HCT116 (cell line): ENCODE measurements at regions not wholly inside any gene's neighbourhood (a gene's known extent, or its start where the extent isn't known, plus 50 kb on each side); places are given as distances from the start of the nearest gene placed in this dataset.

Experiments used
- ATAC-seq: fragments of 200-7000 bp; cut with Tn5 transposase; 2 replicates; pipeline ENCODE4 v1.9.1; 2020; ENCODE audit warnings: mild to moderate bottlenecking, moderate library complexity
- BruUV-seq: library from RNA; stranded (reverse); fragments of 400-500 nt; replicated peaks from 2 replicates; lab custom pipeline; 2021; lab: Mats Ljungman, UMichigan
- CTCF ChIA-PET: fragments of 300-600 bp; sonication (Branson Sonifier 250); formaldehyde crosslinking; loops from one replicate; lab custom pipeline; 2021; ENCODE audit warnings: antibody characterized with exemption; lab: Charles Lee
- POLR2A ChIA-PET: fragments of 300-600, 350-600 bp; sonication (Branson Sonifier 250); formaldehyde crosslinking; loops from one replicate; lab custom pipeline; 2021; ENCODE audit warnings: antibody characterized with exemption; lab: Charles Lee
- RAD21 ChIA-PET, 2 experiments: fragments of 300-600 bp; sonication (Branson Sonifier 250); formaldehyde crosslinking; loops; one replicate each; lab custom pipeline; 2023; ENCODE audit warnings: low total read pairs in 2 of 2; ENCODE audit not compliant: uncharacterized antibody in 2 of 2, unreplicated experiment in 2 of 2, low non-redundant PET in 1 of 2; lab: Charles Lee
- DNase-seq: peaks from one replicate; pipeline ENCODE4 v3.0.0-alpha.2; 2010; ENCODE audit warnings: low read depth, low spot score
- H2AFZ ChIP-seq: fragments of 200-600 bp; shearing (Covaris generic), sonication (generic); 2 replicates; pipeline ENCODE4 v1.6.1; 2017; ENCODE audit warnings: low read depth, mixed run types, mixed read lengths, antibody characterized with exemption, low read length; ENCODE audit not compliant: poor library complexity, severe bottlenecking
- H3K27ac ChIP-seq: 2 replicates; pipeline ENCODE4 v1.5.1; 2012; ENCODE audit warnings: low read depth, low read length
- H3K27me3 ChIP-seq: fragments of 200-600 bp; sonication (generic); 2 replicates; pipeline ENCODE4 v1.6.1; 2016; ENCODE audit warnings: mixed run types, low read length, mixed read lengths; ENCODE audit not compliant: insufficient read depth
- H3K36me3 ChIP-seq, 2 experiments: fragments of 200-500 bp in 1 of 2; fragments of 200-600 bp in 1 of 2; sonication (Bioruptor generic) in 1 of 2; sonication (generic) in 1 of 2; 2 replicates each; pipeline versions ENCODE4 v1.5.1 to v1.6.1; 2014 to 2016; ENCODE audit warnings: low read length in 2 of 2, inconsistent platforms in 1 of 2, mixed read lengths in 1 of 2, mixed run types in 1 of 2; ENCODE audit not compliant: insufficient read depth in 2 of 2, control insufficient read depth in 1 of 2
- H3K4me1 ChIP-seq, 2 experiments: fragments of 200-600 bp in 1 of 2; sonication (generic) in 1 of 2; 2 replicates each; pipeline versions ENCODE4 v1.5.1 to v1.6.1; 2012 to 2017; ENCODE audit warnings: low read length in 2 of 2, inconsistent platforms in 1 of 2, mild to moderate bottlenecking in 1 of 2, mixed read lengths in 1 of 2, mixed run types in 1 of 2, moderate library complexity in 1 of 2; ENCODE audit not compliant: insufficient read depth in 2 of 2, control insufficient read depth in 1 of 2
- H3K4me2 ChIP-seq: fragments of 200-600 bp; sonication (generic); 2 replicates; pipeline ENCODE4 v1.6.1; 2017; ENCODE audit warnings: mixed run types, low read length, mixed read lengths
- H3K4me3 ChIP-seq, 2 experiments: fragments of 200-600 bp in 1 of 2; sonication (generic) in 1 of 2; replicated peaks in 1 of 2; 2 replicates each; pipeline ENCODE4 v1.5.1; 2011 to 2016; ENCODE audit warnings: low read length in 2 of 2, control low read depth in 1 of 2, low read depth in 1 of 2, mild to moderate bottlenecking in 1 of 2, mixed read lengths in 1 of 2, mixed run types in 1 of 2
- H3K79me2 ChIP-seq: fragments of 200-600 bp; sonication (generic); 2 replicates; pipeline ENCODE4 v1.6.1; 2017; ENCODE audit warnings: mild to moderate bottlenecking, mixed run types, low read length, moderate library complexity, mixed read lengths; ENCODE audit not compliant: insufficient read depth
- H3K9ac ChIP-seq: fragments of 200-600 bp; sonication (generic); 2 replicates; pipeline ENCODE4 v1.6.1; 2016; ENCODE audit warnings: low read length, mixed read lengths
- H3K9me2 ChIP-seq: fragments of 200-600 bp; sonication (generic), shearing (Covaris generic); 2 replicates; pipeline ENCODE4 v1.6.1; 2017; ENCODE audit warnings: mixed run types, mild to moderate bottlenecking, moderate library complexity; ENCODE audit not compliant: insufficient read depth
- H3K9me3 ChIP-seq, 2 experiments: fragments of 200-500 bp in 1 of 2; fragments of 200-600 bp in 1 of 2; sonication (Bioruptor generic) in 1 of 2; sonication (generic) in 1 of 2; 2 replicates each; pipeline ENCODE4 v1.6.1; 2014 to 2017; ENCODE audit warnings: low read length in 2 of 2, mixed read lengths in 2 of 2, inconsistent platforms in 1 of 2, low read depth in 1 of 2, mild to moderate bottlenecking in 1 of 2, mixed run types in 1 of 2, moderate library complexity in 1 of 2; ENCODE audit not compliant: control insufficient read depth in 1 of 2, insufficient read depth in 1 of 2
- H4K20me1 ChIP-seq: fragments of 200-600 bp; sonication (generic), shearing (Covaris generic); 2 replicates; pipeline ENCODE4 v1.6.1; 2017; ENCODE audit warnings: mixed run types, mild to moderate bottlenecking, moderate library complexity; ENCODE audit not compliant: insufficient read depth
- CBX3 ChIP-seq: IDR thresholded peaks from 2 replicates; pipeline ENCODE4 v1.6.1; 2012; ENCODE audit warnings: low read depth
- CEBPB ChIP-seq: IDR thresholded peaks from 2 replicates; pipeline ENCODE4 v1.6.1; 2012; ENCODE audit warnings: low read depth
- CTCF ChIP-seq, 3 experiments: fragments of 200-600 bp in 1 of 3; sonication (generic) in 1 of 3; IDR thresholded peaks in 2 of 3; conservative IDR thresholded peaks in 1 of 3; 2 replicates each; pipeline ENCODE4 v1.5.1; 2012 to 2017; ENCODE audit warnings: low read depth in 2 of 3, low read length in 2 of 3, antibody characterized with exemption in 1 of 3, borderline replicate concordance in 1 of 3, control low read depth in 1 of 3, mild to moderate bottlenecking in 1 of 3, mixed read lengths in 1 of 3, mixed run types in 1 of 3, moderate library complexity in 1 of 3; ENCODE audit not compliant: insufficient read depth in 1 of 3
- EZH2 ChIP-seq: fragments of 200-600 bp; sonication (generic); IDR thresholded peaks from 2 replicates; pipeline ENCODE4 v1.6.1; 2017; ENCODE audit warnings: antibody characterized with exemption, mixed run types
- EZH2phosphoT487 ChIP-seq: fragments of 200-600 bp; IDR thresholded peaks from 2 replicates; pipeline ENCODE4 v1.6.1; 2018; ENCODE audit warnings: antibody characterized with exemption, borderline replicate concordance
- FOSL1 ChIP-seq: IDR thresholded peaks from 2 replicates; pipeline ENCODE4 v1.6.1; 2012; ENCODE audit warnings: low read depth
- JUND ChIP-seq: IDR thresholded peaks from 2 replicates; pipeline ENCODE4 v1.6.1; 2012
- MAX ChIP-seq: IDR thresholded peaks from 2 replicates; pipeline ENCODE4 v1.6.1; 2012
- REST ChIP-seq: IDR thresholded peaks from 2 replicates; pipeline ENCODE4 v1.6.1; 2012; ENCODE audit warnings: low read depth
- SP1 ChIP-seq: IDR thresholded peaks from 2 replicates; pipeline ENCODE4 v1.6.1; 2012; ENCODE audit warnings: low read depth
- TCF7L2 ChIP-seq: IDR thresholded peaks from 2 replicates; pipeline ENCODE4 v1.7.0; 2011; ENCODE audit warnings: borderline replicate concordance, inconsistent platforms; ENCODE audit not compliant: insufficient read depth, insufficient read length; ENCODE audit errors: extremely low read depth
- ZBTB33 ChIP-seq: IDR thresholded peaks from 2 replicates; pipeline ENCODE4 v1.6.1; 2011; ENCODE audit warnings: mild to moderate bottlenecking, low read length, moderate library complexity; ENCODE audit not compliant: insufficient replicate concordance; ENCODE audit errors: extremely low read depth
- ZFX ChIP-seq: fragments of 450-650 bp; IDR thresholded peaks from 2 replicates; pipeline ENCODE4 v1.6.1; 2017
- intact Hi-C: fragments of 100-400 bp; cut with micrococcal nuclease; formaldehyde crosslinking; loops from 2 replicates; pipeline ENCODE4 v1.10.0; 2022

GRCh38 chr7:120165227-120165626 lies 107.7 kb upstream of the KCND2 start:
- RAD21 ChIA-PET, result no interaction called here

More at GRCh38 chr7:120165227-120165626, 107.7 kb upstream of the KCND2 start:
- Histone ChIP-seq H3K27ac (no peak overlapping the region), H3K27me3 (no peaks in the 10 kb centered on the region), H3K79me2 (no peaks in the 10 kb centered on the region), H3K9ac (no peak overlapping the region), H3K4me1 (no peaks in the 10 kb centered on the region), H3K4me3 (no peak overlapping the region), H2AFZ (no peak overlapping the region), H4K20me1 (no peaks in the 10 kb centered on the region), H3K4me2 (no peak overlapping the region), H3K9me3 (no peaks in the 10 kb centered on the region), H3K36me3 (no peaks in the 10 kb centered on the region), H3K9me2 (no peaks in the 10 kb centered on the region)
- DNase-seq (no peak), ATAC-seq (no peak)
- ChIA-PET POLR2A (no interaction called here), CTCF (no interaction called here)
- intact Hi-C loops, result no loop called here
- TF ChIP-seq CTCF (IDR thresholded peaks at IDR 0.05 in 2 of 3, conservative IDR thresholded peaks at IDR 0.05 in 1 of 3; ENCODE audit: borderline replicate concordance in 1 of 3, insufficient read depth in 1 of 3, low read depth in 2 of 3, low read length in 2 of 3) (no peak), TCF7L2 (no peak), REST (no peak), ZFX (no peak), FOSL1 (no peak), ZBTB33 (no peak), EZH2 (no peak), JUND (no peak), EZH2phosphoT487 (no peak), CBX3 (no peak), SP1 (no peak), CEBPB (no peak), MAX (no peak)
- no TSS peak for BruUV-seq
